ENCODE measurements at regions not wholly inside any gene's neighbourhood (a gene's known extent, or its start where the extent isn't known, plus 50 kb on each side); places are given as distances from the start of the nearest gene placed in this dataset.

DNA sequence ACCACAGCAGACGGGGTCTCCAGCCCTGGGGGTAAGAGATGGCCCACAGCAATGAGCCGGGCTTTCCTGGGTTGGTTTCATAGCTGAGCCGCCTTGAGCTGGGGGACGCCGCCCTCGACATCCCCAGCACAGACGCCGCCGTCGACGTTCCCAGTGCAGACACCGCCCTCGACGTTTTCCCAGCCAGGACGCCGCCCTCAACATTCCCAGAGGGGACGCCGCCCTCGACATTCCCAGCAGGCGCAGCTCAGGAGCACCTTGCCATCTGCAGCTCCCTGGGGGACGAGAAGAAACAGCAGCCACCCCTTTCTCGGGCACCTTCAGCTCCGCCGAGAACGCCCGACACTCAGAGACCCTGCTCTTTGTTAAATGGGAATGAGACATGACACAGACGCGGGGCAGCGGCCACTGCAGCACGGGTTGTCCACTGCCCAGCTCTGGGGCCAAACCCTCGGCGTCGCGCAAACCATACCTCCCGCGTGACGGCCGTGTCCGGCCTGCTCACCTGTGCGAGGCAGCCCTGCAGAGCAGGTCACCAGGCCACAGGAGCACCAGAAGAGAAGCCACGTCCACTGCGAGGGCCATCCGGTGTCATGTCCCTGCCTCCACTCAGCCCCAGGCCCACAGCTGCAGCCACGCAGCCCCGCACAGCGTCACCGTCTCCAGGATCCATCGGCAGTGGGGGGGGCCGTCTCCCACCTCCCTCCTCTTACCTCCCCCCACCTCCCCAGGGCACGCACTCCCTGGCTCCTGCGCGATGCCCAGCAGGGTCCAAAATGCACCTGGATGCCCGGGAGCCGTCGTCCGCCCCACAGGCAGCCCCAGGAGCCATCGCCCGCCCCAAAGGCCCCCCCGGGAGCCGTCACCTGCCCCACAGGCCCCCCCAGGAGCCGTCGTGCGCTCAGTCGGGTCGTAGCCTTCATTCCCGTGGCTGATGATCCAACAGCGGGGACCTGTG is 77.4 kb upstream of the GALNT9 start:
- no peak for DNase-seq

DNA sequence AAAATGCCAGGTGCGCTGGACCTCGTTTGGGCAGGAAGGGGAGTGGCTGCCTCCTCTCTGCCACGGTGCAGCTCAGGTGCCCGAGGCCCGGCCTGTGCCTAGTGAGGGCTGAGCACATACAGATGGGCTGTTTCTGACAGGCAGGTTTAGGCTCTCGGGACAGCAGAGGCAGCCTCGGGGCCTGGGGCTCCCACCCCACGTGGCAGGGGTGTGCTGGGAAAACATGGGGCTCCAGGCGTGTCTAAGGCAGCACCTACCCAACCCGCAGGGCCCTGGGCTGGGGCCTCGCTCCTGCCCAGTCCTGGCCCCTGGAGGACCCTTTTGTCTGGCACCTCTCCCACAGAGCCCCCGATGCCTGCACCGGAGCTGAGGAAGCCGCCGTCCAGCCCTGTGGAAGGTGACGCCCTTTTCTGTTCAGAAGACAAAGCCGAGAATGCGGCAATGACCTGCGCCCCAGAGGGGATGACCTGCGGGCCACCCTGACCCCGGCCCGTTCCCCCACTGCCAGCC is 76.4 kb upstream of the GALNT9 start:
- no peak for DNase-seq

DNA sequence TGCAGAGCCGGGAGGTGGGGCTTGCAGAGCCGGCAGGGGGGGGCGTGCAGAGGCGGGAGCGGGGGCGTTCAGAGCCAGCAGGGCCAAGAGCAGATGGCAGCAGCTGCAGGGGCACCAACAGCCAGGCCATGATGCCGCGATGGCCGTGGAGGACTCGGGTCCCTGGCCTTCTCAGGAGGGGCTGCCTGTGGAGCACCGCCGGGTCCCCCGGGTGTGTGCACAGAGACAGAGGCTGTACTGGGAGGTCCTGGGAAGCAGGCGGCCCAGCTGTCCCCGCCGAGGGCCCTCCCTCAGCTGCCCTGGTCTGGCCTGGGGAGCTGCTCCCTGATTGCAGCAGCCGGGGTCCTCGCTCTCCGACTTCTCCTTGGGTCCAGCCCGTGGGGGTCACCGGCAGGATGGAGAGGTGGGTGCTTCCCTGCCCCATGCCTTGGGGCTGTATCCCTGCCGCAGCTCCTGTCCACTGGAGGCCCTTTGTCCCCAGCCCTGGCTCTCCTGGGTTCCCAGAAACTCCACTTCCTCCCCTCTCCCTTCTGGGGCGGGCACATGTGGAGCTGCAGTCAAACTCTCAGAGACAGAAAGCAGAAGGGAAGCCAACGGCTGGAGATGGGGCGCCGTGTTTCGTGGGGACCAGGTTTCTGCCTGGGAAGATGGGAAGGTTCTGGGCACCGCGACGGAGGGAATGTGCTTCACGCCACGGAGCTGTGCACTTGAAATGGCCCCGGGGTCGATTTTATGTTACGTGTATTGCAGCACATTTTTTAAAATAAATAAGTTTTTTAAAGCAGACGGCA is 75.8 kb upstream of the GALNT9 start:
- no peak for DNase-seq

DNA sequence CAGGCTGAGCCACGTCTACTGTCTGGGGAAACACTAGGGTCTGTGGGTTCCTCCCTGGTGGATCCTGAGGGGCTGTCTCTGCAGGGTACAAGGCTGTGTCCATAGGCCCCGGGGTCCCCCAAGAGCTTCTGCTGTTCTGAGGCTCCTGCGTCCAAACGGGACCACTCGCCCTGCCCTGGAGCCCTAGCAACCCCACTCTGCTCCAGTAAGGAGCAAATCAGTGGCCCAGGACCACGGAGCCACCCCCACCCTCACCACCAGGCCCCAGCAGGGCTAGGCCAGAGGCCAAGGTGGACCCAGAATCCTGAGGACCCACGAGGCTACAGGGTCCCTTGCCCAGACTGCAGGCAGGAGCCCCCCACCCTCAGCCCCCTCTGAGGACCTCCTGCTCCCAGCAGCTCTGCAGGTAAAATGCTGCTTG is 75.1 kb upstream of the GALNT9 start:
- no peak for DNase-seq

DNA sequence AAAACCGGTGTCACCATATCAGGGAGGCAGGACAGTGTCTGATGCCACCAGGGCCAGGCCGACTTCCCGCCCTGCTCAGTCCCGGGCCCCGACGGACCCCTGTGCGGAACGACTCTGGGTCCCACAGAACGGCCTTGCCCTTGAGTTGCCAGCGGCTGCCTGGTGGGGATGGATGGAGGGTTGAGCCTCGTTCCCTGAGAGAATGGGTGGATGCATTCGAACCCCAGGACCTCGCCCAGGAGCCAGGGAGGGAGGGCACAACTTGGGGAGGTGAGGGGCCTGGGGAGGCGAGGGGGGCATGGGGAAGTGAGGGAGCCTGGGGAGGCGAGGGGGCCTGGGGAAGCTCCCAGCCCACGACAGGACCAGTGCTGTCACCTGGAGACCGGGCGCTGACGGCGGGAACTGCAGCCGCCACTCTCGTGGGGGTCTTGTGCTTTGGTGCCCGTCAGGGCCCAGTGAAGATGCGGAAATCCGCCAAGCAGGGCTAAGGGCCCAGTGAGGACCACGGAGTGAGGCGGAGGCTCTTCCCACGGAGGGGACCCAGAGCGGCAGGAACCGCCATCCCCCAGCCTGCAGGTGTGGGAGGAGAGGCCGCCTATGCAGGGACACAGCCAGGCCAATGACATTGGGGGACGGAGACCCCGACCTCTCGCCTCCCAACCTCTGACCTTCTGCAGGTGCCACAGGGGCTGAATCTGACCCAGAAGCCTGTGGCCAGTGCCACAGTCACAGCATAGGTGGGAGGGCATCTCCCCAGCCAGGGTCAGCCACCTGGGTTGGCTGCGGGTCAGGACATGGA is 74.4 kb upstream of the GALNT9 start:
- no peak for DNase-seq

DNA sequence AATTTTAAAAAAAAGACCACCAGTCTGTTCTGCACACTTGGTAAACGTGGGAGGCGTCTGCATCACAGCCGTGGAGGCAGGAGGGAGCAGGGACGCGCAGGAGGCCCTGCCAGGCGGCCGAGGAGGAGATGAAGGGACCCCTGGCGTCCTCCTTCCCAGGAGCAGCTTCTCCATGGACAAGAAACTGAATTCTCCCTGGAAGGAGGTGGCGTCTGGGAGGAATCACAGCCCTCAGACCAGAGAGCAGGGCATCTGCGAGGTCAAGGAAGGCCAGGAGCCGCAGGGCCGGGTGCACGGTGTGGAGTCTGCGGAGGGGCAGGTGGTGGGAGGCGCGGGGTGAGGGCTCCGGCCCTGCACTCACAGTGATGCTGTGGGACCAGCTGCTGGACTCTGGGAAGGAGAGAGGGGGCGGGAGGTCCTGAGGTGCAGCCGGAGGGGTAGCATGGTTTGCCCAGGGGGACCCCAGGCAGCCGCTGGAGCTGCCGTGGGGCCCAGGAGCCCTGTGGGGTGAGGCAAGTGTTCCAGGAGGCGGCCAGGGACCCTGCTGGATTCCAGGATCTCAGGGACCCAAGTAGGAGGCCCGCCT is 73.5 kb upstream of the GALNT9 start:
- DNase-seq = no peak

DNA sequence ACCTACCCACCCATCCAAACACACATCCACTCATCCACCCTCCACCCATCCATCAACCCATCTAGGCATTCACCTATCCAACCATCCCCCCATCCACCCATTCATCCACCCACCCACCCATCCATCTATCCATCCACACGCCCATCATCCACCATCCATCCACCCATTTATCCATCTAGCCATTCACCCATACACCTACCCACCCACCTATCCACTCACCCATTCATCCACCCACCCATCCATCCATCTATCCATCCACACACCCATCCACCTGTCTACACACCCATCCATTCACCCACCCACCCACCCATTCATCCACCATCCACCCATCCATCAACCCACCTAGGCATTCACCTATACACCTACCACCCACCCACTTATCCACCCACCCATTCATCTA is 72.6 kb upstream of the GALNT9 start:
- DNase-seq = no peak

DNA sequence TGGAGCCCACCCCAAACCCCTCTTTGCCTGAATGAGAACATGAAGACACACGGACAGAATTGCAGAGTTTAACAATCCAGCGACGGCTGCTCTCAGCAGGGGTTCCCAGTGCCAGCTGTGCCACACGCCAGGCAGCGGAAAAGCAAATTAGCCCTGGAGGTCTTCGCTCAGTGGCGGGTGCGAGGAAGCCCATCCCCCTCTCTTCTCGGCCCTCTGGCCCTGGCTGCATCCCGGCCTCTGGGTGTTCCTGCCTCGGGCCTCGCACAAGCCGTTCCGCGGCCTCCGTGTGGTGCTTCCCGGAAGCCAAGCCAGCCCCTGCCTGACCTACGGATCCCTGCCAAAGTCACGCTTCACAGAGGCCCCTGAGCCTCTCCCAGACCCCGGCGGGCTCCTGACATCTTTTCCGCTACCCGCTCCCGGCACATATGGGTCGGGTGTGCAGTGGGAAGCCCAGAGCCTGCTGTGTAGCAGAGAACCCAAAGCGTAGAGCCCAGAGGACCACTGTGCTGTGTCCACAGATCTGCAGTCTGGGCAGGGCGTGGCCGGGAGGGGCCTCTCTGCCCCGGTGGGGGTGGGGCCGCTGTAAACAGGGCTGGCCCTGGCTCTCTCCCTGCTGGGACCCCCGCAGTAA is 70.7 kb upstream of the GALNT9 start:
- DNase-seq = no peak

DNA sequence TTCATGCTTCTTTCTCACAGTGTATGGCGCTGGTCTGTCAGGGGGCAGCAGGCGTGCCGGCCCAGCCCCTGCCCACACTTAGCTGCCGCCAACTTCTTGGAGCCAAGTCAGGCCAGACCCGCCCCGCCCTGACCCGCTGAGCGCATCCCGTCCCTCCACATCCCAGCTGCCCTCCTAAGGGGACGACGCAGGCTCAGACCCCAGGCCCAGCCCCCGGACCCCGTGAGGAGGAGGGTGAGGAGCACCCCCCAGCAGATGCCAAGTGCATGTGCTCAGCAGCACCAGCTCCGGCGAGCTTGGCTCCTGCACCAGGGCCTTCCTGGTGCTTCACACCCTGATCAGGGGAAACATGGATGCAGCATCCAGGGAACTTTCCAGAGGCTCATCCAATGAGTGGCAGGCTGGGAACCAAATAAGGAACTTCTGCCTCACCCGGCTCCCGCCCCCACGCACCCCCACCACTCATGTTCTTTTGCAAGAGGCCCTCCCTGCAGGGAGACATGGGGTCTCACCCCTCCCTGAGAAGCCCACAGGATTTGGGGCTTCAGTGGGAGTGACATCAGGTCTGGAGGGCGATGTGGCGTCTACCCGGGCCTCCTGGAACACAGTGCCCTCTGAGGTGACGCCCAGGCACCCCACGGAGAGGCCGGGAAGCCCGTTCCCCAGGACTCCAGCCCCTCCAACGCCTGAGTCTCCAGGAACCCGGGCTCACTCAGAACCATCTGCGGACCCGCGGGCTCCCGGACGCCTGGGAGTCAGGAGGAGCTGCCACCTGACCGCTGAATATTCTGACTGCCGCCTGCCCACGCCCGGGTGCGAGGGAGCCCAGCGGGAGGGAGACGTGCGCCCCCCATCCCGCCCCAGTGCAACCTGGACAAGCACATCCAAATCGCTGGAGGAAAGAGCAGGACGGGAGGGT is 70.0 kb upstream of the GALNT9 start:
- DNase-seq = no peak

DNA sequence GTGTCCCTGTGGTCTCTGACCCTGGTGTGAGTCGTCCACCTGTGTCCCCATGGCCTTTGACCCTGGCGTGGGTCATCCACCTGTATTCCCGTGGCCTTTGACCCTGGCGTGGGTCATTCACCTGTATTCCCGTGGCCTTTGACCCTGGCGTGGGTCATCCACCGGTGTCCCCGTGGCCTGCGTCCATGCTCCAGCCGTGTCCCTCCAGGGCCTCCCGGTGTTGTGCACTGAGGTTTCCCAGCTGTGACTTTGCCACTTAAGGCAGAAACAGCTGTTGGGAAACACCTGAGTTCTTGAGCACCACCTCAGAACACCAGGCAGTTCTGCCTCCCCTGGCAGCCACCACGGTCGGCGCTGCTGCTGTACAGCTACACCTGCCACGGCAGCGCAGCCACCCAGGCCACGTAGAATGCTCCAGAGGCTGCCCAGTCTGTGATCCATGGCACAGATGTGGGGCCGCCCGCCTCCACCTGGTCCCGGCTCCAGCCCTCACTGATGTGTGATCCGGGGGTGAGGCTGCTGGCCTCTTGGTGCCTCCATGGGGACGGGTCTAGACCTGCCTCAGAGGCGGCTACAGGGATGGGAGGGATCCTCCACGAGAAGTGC is 69.1 kb upstream of the GALNT9 start:
- DNase-seq = no peak

DNA sequence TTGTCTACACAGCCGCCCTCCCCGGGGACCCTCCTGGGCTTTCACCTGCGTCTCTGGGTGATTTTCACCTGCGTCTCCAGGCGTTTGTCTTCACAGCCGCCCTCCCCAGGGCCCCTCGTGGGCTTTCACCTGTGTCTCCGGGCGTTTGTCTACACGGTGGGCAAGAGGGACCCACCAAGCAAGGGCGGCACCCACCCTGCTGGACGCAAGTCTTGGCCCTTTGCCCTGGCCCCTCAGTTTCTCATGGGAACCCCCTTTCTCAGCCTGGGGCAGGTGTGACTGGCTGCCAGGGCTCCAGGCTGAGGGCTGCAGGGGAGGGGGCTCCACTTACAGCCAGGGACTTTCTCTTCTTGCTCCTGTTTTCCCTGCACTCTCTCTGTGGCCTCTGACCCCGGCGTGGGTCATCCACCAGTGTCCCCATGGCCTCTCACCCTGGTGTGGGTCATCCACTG is 68.6 kb upstream of the GALNT9 start:
- DNase-seq = no peak

DNA sequence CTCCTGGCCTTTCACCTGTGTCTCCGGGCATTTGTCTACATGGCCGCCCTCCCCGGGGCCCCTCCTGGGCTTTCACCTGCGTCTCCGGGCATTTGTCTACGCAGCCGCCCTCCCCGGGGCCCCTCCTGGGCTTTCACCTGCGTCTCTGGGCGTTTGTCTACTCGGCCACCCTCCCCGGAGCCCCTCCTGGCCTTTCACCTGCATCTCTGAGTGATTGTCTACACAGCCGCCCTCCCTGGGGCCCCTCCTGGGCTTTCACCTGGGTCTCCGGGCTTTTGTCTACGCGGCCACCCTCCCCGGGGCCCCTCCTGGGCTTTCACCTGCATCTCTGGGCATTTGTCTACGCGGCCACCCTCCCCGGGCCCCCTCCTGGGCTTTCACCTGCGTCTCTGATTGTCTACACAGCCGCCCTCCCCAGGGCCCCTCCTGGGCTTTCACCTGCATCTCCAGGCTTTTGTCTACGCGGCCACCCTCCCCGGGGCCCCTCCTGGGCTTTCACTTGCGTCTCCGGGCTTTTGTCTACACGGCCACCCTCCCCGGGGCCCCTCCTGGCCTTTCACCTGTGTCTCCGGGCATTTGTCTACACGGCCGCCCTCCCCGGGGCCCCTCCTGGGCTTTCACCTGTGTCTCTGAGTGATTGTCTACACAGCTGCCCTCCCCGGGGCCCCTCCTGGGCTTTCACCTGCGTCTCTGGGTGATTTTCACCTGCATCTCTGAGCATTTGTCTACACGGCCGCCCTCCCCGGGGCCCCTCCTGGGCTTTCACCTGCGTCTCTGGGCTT is 68.0 kb upstream of the GALNT9 start:
- no peak for DNase-seq

DNA sequence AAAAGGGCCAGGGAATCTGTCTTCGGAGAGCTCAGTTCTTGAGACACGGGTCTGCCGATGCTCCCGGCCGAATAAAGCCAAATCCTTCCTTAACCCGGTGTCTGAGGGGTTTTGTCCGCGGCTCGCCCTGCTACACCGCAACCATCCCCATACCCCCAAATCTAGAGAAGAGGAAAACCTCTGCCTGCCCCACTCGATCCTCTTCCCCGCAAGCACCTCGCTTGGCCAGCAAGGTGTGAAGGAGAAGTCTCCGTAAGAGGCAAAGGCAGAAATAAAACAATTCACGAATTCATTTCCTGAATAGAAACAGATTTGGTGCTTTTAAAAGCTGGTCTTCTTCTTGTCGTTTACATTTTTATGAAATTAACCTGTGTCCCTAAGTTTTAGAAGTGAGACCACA is 67.3 kb upstream of the GALNT9 start:
- DNase-seq = no peak

DNA sequence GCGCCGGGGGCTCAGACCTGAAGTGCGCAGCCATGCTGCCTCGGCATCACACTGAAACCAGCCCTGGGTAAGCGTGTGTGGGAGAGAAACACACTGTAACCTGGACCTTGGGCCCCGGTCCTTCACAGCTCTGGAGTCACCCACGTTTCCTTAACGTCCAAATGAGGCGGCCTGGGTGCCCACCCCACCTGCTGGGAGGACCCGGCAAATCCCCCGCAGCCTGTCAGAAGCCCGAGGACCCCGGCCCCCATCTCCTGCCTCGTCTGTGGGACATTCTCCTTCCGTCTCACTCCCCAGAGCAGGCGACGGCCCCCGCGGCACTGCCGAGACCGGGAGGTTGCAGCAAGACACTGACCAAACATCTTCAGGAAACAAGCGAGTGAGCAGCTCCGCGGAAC is 66.5 kb upstream of the GALNT9 start:
- DNase-seq = no peak

DNA sequence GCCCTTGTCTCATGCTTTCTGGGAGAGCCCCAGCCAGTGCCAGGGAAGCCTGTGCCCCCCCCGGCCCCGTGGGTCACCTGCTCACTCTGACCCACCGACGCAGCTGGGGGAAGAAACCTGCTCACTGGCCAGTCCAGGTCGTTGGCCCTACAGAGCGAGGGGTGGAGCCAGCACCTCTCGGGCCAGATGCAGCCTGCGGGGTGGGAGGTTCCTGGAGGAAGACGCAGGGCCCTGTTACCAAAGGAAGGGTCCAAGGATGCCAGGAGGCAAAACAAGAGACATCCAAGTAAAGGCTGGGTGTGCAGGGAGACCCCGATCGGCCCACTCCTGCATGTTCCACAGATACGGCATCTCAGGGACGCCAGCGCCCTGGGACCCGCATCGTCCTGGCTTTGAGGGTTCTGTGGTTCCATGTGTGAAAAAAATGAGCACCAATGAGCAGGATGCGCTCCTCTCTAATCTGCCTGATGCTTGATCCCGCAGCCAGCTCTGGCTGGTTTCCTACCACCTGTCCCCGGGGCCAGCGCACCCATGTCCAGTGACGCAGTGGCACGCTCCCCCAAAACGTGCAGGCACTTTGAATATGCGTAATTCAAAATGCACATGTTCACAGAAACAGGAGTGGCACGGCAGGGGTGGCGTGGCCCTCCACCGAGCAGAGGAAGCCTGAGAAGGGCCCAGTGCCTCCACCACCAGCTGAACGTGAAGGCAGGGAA is 66.0 kb upstream of the GALNT9 start:
- no peak for DNase-seq

DNA sequence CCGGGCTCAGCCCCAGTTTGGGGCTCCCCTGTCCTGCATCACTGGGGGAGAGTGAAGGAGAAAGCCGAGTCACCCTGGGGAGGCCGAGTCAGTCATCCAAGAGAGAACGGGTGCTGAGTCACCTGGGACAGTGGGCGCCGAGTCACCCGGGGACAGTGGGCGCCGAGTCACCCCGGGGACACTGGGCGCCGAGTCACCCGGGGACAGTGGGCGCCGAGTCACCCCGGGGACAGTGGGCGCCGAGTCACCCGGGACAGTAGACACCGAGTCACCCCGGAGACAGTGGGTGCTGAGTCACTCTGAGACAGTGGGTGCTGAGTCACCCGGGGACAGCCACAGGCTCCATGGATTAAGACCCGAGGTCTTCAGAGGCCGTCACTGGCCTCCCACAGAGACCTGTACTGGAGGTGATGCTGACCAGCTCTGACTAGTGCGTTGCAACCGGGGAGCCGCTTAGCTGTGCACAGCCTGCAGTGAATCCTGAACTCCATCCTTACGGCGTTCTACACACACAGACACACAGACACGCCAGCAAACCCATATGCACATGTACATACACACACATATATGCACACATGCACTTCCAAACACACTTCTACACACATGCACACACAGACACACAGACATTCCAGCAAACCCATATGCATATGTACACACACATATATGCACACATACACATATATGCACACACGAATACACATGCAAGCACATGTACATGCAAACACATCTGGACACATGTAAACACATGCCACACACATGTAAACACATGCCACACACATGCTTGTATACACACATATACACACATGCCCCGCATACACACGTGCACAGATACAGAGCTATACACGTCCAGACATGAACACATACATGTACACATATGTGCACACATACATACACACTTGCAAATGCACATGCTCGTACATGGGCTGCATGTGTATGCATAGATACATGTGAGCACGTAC is 64.9 kb upstream of the GALNT9 start:
- DNase-seq = peak; percentile 17

DNA sequence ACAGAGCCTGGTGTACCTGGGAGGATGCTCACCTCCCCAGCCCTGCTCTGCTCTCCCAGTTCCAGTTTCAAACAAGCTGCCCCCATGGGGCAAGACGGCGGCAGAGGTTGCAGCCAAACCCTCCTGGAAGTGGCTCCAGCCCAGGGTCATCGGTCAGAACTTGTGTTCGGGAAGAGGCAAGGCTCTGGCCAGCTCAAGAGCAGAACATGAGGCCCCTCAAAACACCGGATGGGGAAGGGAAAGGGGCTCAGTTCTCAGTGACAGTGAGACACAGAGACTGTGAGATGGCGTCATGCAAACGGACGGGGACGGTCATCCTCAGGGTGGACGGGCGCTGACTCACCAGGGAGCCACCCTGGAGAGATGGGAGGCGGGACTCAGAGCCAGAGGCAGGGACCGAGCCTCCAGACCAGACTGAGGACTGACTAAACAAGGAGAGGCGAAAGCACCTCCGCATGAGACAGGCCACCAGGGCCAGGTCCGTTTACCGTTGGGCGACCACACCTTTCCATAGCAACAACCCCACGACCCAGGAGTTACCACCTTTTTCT is 63.9 kb upstream of the GALNT9 start:
- no peak for DNase-seq

Measured in activated CD4-positive, alpha-beta T cell treated with anti-CD3 and anti-CD28 coated beads, Interleukin-2, Interleukin-6, amounts not matched to agents 100 ng/mL and 50 ng/mL, durations not matched to agents 16 hours and 8 hours (primary cell).